ENCODE measurements at regions not wholly inside any gene's neighbourhood (a gene's known extent, or its start where the extent isn't known, plus 50 kb on each side); places are given as distances from the start of the nearest gene placed in this dataset.
"Not testable (repeated sequence)": the region's sequence is repeated elsewhere in the genome, so short reads cannot be mapped to it uniquely, and the experiment has no call there.

DNA sequence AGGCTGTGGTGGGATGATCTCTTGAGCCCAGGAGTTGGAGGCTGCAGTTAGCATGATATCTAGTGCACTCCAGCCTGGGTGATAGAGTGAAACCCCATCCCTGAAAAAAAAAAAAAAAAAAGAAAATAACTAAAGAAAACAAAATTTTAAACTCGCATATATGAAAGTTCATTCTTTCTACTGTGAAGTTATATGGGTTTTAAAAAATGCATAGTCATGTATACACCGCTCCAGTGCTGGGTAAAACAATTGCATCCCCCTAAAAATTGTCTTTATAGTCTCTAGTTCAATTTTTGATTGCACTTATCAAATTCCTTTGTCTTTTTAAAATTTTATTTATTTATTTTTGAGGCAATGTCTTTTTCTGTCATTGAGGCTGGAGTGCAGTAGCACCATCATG, 65.0 kb upstream of the ACYP2 start:
- no peak overlapping the region for H3K4me3 ChIP-seq
- TF ChIP-seq, protein P1, sequence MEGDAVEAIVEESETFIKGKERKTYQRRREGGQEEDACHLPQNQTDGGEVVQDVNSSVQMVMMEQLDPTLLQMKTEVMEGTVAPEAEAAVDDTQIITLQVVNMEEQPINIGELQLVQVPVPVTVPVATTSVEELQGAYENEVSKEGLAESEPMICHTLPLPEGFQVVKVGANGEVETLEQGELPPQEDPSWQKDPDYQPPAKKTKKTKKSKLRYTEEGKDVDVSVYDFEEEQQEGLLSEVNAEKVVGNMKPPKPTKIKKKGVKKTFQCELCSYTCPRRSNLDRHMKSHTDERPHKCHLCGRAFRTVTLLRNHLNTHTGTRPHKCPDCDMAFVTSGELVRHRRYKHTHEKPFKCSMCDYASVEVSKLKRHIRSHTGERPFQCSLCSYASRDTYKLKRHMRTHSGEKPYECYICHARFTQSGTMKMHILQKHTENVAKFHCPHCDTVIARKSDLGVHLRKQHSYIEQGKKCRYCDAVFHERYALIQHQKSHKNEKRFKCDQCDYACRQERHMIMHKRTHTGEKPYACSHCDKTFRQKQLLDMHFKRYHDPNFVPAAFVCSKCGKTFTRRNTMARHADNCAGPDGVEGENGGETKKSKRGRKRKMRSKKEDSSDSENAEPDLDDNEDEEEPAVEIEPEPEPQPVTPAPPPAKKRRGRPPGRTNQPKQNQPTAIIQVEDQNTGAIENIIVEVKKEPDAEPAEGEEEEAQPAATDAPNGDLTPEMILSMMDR (IDR thresholded peaks at IDR 0.05), result no peak
- peaks cover 0 to under 1% of the 10 kb centered on the region in 2 donors for H3K9me3 ChIP-seq
- no peaks in the 10 kb centered on the region for H3K4me1 ChIP-seq
- H3K27ac ChIP-seq, result no peak overlapping the region
- H3K27me3 ChIP-seq, result no peaks in the 10 kb centered on the region
- H3K36me3 ChIP-seq, result peaks cover 7% of the 10 kb centered on the region
- no peak for DNase-seq (ENCODE audit: low spot score)

DNA sequence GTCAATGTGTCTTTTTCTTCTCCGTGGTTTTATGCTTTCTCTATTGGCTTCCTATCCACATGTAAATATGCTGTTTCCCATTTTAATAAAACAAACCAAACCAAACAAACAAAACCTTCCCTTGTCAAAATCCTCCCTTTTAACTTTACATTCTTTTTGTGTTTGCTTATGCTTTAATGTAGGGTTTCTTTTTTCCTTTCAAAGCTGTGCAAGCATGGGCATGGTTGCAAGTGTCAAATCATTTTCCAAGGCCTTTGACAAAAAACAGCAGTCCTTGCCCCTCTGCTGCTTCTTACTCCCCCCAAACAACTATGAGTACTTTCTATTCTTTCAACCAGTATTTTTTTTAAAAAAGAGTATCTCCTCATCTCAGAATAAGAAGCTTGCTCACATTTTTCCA, 66.0 kb upstream of the ACYP2 start:
- Histone ChIP-seq H3K36me3 (peaks cover 7% of the 10 kb centered on the region), H3K27me3 (no peaks in the 10 kb centered on the region), H3K4me1 (no peaks in the 10 kb centered on the region), H3K9me3 (peaks cover 0 to 6% of the 10 kb centered on the region in 2 donors), H3K4me3 (no peak overlapping the region), H3K27ac (no peak overlapping the region)
- TF ChIP-seq, protein P1 (IDR thresholded peaks at IDR 0.05), result no peak
- no peak for DNase-seq (ENCODE audit: low spot score)

GRCh38 chr2:54048896-54049295, 66.5 kb upstream of the ACYP2 start:
- not testable (repeated sequence) for DNase-seq (ENCODE audit: low spot score); H3K4me1 ChIP-seq; H3K27me3 ChIP-seq; H3K4me3 ChIP-seq; H3K9me3 ChIP-seq; H3K36me3 ChIP-seq; H3K27ac ChIP-seq

- Histone ChIP-seq H3K4me1 (peaks cover 0 to 6% of the 10 kb centered on the region in 2 donors), H3K9me3 (peaks cover 0 to 6% of the 10 kb centered on the region in 2 donors), H3K4me3 (no peak overlapping the region), H3K27me3 (no peaks in the 10 kb centered on the region), H3K27ac (no peak overlapping the region), H3K36me3 (peaks cover 7% of the 10 kb centered on the region)
- no peak for DNase-seq (ENCODE audit: low spot score)
- TF ChIP-seq, protein P1 (IDR thresholded peaks at IDR 0.05), result no peak
Observed at GRCh38 chr2:54048117-54048785, 67.2 kb upstream of the ACYP2 start.

DNA sequence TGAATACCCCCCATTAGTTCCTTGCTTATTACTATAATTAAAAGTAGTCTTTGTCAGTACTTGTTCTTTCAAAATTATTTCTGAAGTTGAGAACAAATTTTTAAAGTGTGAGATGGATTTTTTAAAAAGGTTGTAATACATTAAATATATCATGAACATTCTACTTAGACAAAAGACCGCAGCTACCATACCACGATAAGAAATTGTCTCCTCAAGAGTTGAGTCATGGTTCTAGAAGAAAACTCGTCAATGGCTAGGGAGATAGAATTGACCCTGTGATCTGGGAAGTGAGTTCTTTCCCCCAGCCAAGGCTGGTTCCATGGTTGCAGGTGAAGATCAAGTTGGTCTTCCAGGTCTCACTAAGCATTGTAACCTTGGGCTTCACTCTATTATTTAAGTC, 67.8 kb upstream of the ACYP2 start:
- TF ChIP-seq, protein P1 (IDR thresholded peaks at IDR 0.05), result no peak
- Histone ChIP-seq H3K4me1 (peaks cover 0 to 8% of the 10 kb centered on the region in 2 donors), H3K27me3 (no peaks in the 10 kb centered on the region), H3K27ac (no peak overlapping the region), H3K9me3 (peaks cover 0 to 6% of the 10 kb centered on the region in 2 donors), H3K36me3 (peaks cover 7% of the 10 kb centered on the region), H3K4me3 (no peak overlapping the region)
- DNase-seq (ENCODE audit: low spot score), result no peak

GRCh38 chr2:54047091-54047490, 68.3 kb upstream of the ACYP2 start:
- no peak for DNase-seq (ENCODE audit: low spot score)
- peaks cover 7% of the 10 kb centered on the region for H3K36me3 ChIP-seq
- H3K4me3 ChIP-seq, result no peak overlapping the region
- no peaks in the 10 kb centered on the region for H3K27me3 ChIP-seq
- TF ChIP-seq, protein P1 (IDR thresholded peaks at IDR 0.05), result no peak
- H3K4me1 ChIP-seq, result peaks cover 0 to 8% of the 10 kb centered on the region in 2 donors
- peaks cover 0 to 6% of the 10 kb centered on the region in 2 donors for H3K9me3 ChIP-seq
- H3K27ac ChIP-seq, result no peak overlapping the region

Measured in right atrium auricular region (tissue), 2 donors.